ENCODE measurements at regions not wholly inside any gene's neighbourhood (a gene's known extent, or its start where the extent isn't known, plus 50 kb on each side); places are given as distances from the start of the nearest gene placed in this dataset.

GRCh38 chr2:215787565-215788178 is 225.7 kb downstream of the MREG start:
- TF ChIP-seq CTCF (IDR thresholded peaks at IDR 0.05): no peak
- TF ChIP-seq POLR2AphosphoS5 (IDR thresholded peaks at IDR 0.05; ENCODE audit: low read depth, low read length): no peak
- no peak for TF ChIP-seq TCF7L2 (IDR thresholded peaks at IDR 0.05; ENCODE audit: low read depth, low read length)
- no peak for TF ChIP-seq REST (IDR thresholded peaks at IDR 0.05; ENCODE audit: insufficient read depth in 1 of 2, low read depth in 2 of 2, low read length in 1 of 2)
- no peak for TF ChIP-seq SIN3A (IDR thresholded peaks at IDR 0.05; ENCODE audit: borderline replicate concordance, insufficient read depth, low read depth, low read length)
